ENCODE measurements at regions not wholly inside any gene's neighbourhood (a gene's known extent, or its start where the extent isn't known, plus 50 kb on each side); places are given as distances from the start of the nearest gene placed in this dataset.
"Not testable (repeated sequence)": the region's sequence is repeated elsewhere in the genome, so short reads cannot be mapped to it uniquely, and the experiment has no call there.

GRCh38 chr21:10400622-10401361, 120.6 kb upstream of the TPTE start:
- H3K27ac ChIP-seq; DNase-seq (ENCODE audit: low spot score in 2 of 2); H3K4me1 ChIP-seq; H3K27me3 ChIP-seq; H3K36me3 ChIP-seq; H3K4me3 ChIP-seq: not testable (repeated sequence)
- 77 to 78% methylated on average over 18 of the region's 18 CpGs for WGBS, 2 donors
- peaks cover 0 to 57% (median 10%) of the 10 kb centered on the region in 4 donors for H3K9me3 ChIP-seq

DNA sequence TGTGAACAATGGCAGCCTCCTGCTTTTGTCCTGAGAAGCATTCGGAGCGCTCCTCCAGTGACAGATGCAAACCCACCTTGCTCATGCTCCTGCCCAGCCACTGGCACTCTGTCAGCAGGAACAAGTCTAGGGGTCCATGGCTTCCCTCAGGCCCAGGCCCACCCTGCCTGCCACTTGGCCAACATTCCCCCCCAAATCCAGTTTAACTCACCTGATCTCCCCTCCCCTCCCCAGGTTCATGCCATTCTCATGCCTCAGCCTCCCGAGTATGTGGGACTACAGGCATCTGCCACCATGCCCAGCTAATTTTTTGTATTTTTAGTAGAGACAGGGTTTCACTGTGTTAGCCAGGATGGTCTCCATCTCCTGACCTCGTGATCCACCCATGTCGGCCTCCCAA, 118.9 kb upstream of the TPTE start:
- H3K9me3 ChIP-seq = peaks cover 0 to 58% (median 10%) of the 10 kb centered on the region in 4 donors
- WGBS, 2 donors = 76 to 78% methylated on average over 5 of the region's 5 CpGs
- DNase-seq (ENCODE audit: low spot score in 2 of 2) = not testable (repeated sequence)

DNA sequence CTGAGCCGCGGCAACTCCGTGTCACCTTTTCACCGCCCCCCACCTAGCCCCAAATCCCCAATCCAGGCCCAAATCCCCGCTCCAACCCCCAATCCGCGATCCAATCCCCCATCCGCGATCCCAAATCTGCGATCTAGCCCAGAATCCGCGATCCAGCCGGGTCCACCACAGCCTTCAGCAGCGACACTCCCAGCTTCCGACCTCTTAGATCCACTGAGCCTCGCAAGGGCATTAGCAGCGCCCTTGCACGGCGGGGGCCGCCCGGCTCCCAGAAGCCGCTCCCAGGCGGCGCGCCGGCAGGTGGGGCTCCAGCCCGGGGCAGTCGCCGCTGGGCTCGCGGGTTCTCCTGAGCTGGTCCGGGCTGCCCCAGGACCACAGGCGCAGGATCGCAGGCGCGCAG, 116.1 kb upstream of the TPTE start:
- not testable (repeated sequence) for H3K4me3 ChIP-seq; H3K36me3 ChIP-seq; H3K27ac ChIP-seq; DNase-seq (ENCODE audit: low spot score in 2 of 2); H3K4me1 ChIP-seq; H3K27me3 ChIP-seq
- peaks cover 0 to 52% (median 12%) of the 10 kb centered on the region in 4 donors for H3K9me3 ChIP-seq
- WGBS, 2 donors = 75 to 77% methylated on average over 36 of the region's 36 CpGs

More for the DNA sequence above, 118.9 kb upstream of the TPTE start:
- H3K27ac ChIP-seq, H3K4me1 ChIP-seq, H3K4me3 ChIP-seq, H3K27me3 ChIP-seq, H3K36me3 ChIP-seq: not testable (repeated sequence)

DNA sequence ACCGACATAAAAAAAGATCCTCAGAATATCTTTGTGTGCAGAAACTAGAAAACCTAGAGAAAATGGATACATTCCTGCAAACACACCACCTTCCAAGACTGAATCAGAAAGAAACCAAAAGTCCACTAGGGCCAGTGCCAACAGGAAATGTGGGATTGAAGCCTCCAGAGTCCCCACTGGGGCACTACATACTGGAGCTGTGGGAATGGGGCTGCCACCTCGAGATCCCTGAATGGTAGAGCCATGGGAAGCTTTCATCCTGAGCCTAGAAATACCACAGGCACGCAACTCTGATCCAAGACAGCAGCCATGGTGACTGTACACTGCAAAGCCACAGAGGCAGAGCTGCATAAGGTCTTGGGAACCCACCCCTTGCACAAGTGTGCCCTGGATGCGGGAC, 111.6 kb upstream of the TPTE start:
- not testable (repeated sequence) for H3K4me1 ChIP-seq; H3K27me3 ChIP-seq; DNase-seq (ENCODE audit: low spot score in 2 of 2); H3K36me3 ChIP-seq; H3K4me3 ChIP-seq; H3K27ac ChIP-seq
- WGBS, 2 donors = 46 to 52% methylated on average over 3 to 4 of the region's 4 CpGs
- peaks cover 0 to 31% (median 1%) of the 10 kb centered on the region in 4 donors for H3K9me3 ChIP-seq

DNA sequence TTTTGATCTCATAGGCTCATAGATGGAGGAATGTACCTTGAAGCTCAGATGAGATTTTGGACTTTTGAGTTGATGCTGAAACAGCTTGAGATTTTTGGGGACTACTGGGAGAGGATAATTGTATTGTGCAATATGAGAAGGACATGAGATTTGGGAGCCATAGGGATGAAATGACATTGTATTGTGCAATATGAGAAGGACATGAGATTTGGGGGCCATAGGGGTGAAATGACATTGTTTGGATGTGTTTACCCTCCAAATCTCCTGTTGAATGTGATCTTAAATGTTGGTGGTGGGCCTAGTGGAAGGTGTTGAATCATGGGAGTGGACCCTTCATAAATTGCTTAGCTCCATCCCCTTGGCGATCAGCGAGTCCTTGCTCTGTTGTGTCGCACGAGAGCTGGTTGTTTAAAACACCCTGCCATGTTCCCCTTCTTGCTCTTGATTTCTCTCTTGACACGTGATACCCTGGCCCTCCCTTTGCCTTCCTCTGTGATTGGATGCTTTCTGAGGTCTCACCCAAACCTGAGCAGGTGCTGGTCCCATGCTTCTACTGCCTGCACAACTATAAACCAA, 110.9 kb upstream of the TPTE start:
- H3K4me3 ChIP-seq; H3K27me3 ChIP-seq; DNase-seq (ENCODE audit: low spot score in 2 of 2); H3K36me3 ChIP-seq; H3K4me1 ChIP-seq; H3K27ac ChIP-seq: not testable (repeated sequence)
- WGBS, 2 donors = 61 to 62% methylated on average over 5 of the region's 5 CpGs
- H3K9me3 ChIP-seq = peaks cover 0 to 31% (median 5%) of the 10 kb centered on the region in 4 donors

DNA sequence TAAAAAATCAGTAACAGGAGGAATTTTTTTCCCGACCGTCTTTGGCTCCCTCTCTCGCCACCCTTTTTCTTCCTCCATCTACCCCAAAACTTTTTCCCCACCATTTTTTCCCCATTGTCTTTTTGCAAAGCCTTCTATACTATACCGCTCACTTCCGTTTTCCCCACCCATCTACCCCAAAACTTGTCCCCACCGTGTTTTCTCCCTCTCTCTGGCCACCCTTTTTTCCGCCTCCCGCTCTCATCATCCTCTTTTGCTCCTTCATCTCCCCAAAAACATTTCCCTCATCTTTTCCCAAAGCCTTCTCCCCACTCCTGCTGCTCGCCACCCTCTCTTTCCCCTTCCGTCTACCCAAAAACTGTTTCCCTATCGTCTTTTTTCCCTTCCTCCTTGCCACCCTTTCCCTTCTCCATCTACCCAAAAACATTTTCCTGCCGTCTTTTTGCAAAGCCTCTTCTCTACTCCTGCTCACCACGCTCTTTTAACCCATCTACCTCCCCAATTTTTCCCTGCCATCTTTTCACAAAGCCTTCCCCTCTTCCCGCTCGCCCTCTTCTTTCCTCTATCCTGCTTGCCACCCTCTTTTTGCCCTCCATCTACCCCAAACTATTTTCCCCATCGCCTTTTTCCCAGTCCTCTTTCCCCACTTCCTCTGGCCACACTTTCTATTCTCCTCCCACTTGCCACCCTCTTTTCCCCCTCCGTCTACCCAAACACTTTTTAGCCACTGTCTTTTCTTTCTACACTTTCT, 109.4 kb upstream of the TPTE start:
- DNase-seq (ENCODE audit: low spot score in 2 of 2) = not testable (repeated sequence)
- WGBS, 2 donors = 71 to 75% methylated on average over 17 of the region's 17 CpGs

GRCh38 chr21:10412928-10413246, 108.5 kb upstream of the TPTE start:
- H3K9me3 ChIP-seq = peaks cover 0 to 39% (median 12%) of the 10 kb centered on the region in 4 donors
- 81 to 82% methylated on average over 8 of the region's 8 CpGs for WGBS, 2 donors
- DNase-seq (ENCODE audit: low spot score in 2 of 2); H3K4me1 ChIP-seq; H3K36me3 ChIP-seq; H3K27ac ChIP-seq; H3K27me3 ChIP-seq; H3K4me3 ChIP-seq: not testable (repeated sequence)

More for the DNA sequence above, 109.4 kb upstream of the TPTE start:
- H3K27me3 ChIP-seq, H3K36me3 ChIP-seq, H3K4me3 ChIP-seq, H3K27ac ChIP-seq, H3K4me1 ChIP-seq: not testable (repeated sequence)
- peaks cover 0 to 36% (median 10%) of the 10 kb centered on the region in 4 donors for H3K9me3 ChIP-seq

- 84 to 88% methylated on average over 31 of the region's 31 CpGs for WGBS, 2 donors
These were observed 107.9 kb upstream of the TPTE start for GRCh38 chr21:10413247-10414120.

GRCh38 chr21:10414121-10414924, 107.1 kb upstream of the TPTE start:
- not testable (repeated sequence) for DNase-seq (ENCODE audit: low spot score in 2 of 2); H3K36me3 ChIP-seq; H3K4me3 ChIP-seq; H3K27ac ChIP-seq; H3K4me1 ChIP-seq; H3K27me3 ChIP-seq
- WGBS, 2 donors = 84% methylated on average over 14 of the region's 14 CpGs
- H3K9me3 ChIP-seq = peaks cover 0 to 43% (median 15%) of the 10 kb centered on the region in 4 donors

More at GRCh38 chr21:10413247-10414120, 107.9 kb upstream of the TPTE start:
- H3K36me3 ChIP-seq; DNase-seq (ENCODE audit: low spot score in 2 of 2); H3K4me1 ChIP-seq; H3K27ac ChIP-seq; H3K27me3 ChIP-seq; H3K4me3 ChIP-seq: not testable (repeated sequence)
- H3K9me3 ChIP-seq = peaks cover 0 to 39% (median 15%) of the 10 kb centered on the region in 4 donors

DNA sequence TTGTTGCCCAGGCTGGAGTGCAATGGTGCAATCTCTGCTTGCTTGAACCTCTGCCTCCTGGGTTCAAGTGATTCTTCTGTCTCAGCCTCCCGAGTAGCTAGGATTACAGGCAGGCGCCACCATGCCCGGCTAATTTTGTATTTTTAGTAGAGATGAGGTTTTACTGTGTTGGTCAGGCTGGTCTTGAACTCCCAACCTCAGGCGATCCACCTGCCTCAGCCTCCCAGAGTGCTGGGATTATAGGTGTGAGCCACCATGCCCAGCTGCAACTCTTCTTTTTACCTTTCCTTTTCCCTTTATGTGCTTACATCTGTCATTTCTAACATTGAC, 106.5 kb upstream of the TPTE start:
- not testable (repeated sequence) for H3K27ac ChIP-seq; H3K4me1 ChIP-seq; H3K27me3 ChIP-seq; H3K36me3 ChIP-seq; DNase-seq (ENCODE audit: low spot score in 2 of 2); H3K4me3 ChIP-seq
- 82 to 83% methylated on average over 4 of the region's 4 CpGs for WGBS, 2 donors
- peaks cover 0 to 46% (median 15%) of the 10 kb centered on the region in 4 donors for H3K9me3 ChIP-seq

DNA sequence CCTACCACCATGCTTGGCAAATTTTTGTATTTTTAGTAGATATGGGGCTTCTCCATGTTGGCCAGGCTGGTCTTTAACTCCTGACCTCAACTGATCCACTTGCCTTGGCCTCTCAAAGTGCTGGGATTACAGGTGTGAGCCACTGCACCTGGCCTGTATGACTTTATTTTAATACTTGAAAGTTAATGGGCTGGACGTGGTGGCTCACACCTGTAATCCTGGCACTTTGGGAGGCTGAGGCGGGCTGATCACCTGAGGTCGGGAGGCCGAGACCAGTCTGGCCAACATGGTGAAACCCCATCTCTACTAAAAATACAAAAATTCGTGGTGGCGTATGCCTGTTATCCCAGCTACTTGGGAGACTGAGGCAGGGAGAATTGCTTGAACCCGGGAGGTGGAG, 105.9 kb upstream of the TPTE start:
- H3K9me3 ChIP-seq = peaks cover 0 to 49% (median 15%) of the 10 kb centered on the region in 4 donors
- not testable (repeated sequence) for H3K36me3 ChIP-seq, H3K27me3 ChIP-seq, H3K4me1 ChIP-seq, H3K27ac ChIP-seq, H3K4me3 ChIP-seq
- peak in 1 of 2 donors; percentile 30 for DNase-seq (ENCODE audit: low spot score in 2 of 2)
- 64% methylated on average over 7 of the region's 7 CpGs for WGBS, 2 donors

- WGBS, 2 donors = 53 to 55% methylated on average over 6 of the region's 6 CpGs
- H3K36me3 ChIP-seq; H3K27ac ChIP-seq; H3K27me3 ChIP-seq; H3K4me3 ChIP-seq; H3K4me1 ChIP-seq; DNase-seq (ENCODE audit: low spot score in 2 of 2): not testable (repeated sequence)
- H3K9me3 ChIP-seq = peaks cover 0 to 49% (median 15%) of the 10 kb centered on the region in 4 donors
These were observed 105.5 kb upstream of the TPTE start for GRCh38 chr21:10415859-10416258.

Measured in tibial nerve (tissue), 4 donors.